ENCODE measurements at regions not wholly inside any gene's neighbourhood (a gene's known extent, or its start where the extent isn't known, plus 50 kb on each side); places are given as distances from the start of the nearest gene placed in this dataset.
"Not testable (repeated sequence)": the region's sequence is repeated elsewhere in the genome, so short reads cannot be mapped to it uniquely, and the experiment has no call there.

- not testable (repeated sequence) for TF ChIP-seq CTCF (conservative IDR thresholded peaks at IDR 0.05; ENCODE audit: low read length); EZH2phosphoT487 (IDR thresholded peaks at IDR 0.05; ENCODE audit: borderline replicate concordance, low read depth, low read length)
Observed at GRCh38 chr2:90216801-90217200, 1525.3 kb downstream of the RPIA start.
